Stimulated activated CD4-positive, alpha-beta T cell treated with anti-CD3 and anti-CD28 coated beads, Interleukin-1b, Interleukin-23, amount 100 ng/mL, for 4 hours (primary cell): ENCODE measurements at regions not wholly inside any gene's neighbourhood (a gene's known extent, or its start where the extent isn't known, plus 50 kb on each side); places are given as distances from the start of the nearest gene placed in this dataset.
"Not testable (repeated sequence)": the region's sequence is repeated elsewhere in the genome, so short reads cannot be mapped to it uniquely, and the experiment has no call there.

Source experiments
- DNase-seq, 2 donors: peaks; one replicate each; pipeline ENCODE4 v3.0.0-alpha.2; 2020; ENCODE audit warnings: low read depth in 2 of 2

- no peak for DNase-seq
Measured at GRCh38 chr16:13628156-13628555, 291.8 kb upstream of the ERCC4 start.

- no peak for DNase-seq
Measured at GRCh38 chr16:13629704-13630103, 290.2 kb upstream of the ERCC4 start.

- no peak for DNase-seq
Measured at GRCh38 chr16:13630374-13630773, 289.6 kb upstream of the ERCC4 start.

- no peak for DNase-seq
Measured at GRCh38 chr16:13631213-13631767, 288.7 kb upstream of the ERCC4 start.

- DNase-seq, result no peak
Measured at GRCh38 chr16:13631916-13632315, 288.0 kb upstream of the ERCC4 start.

- not testable (repeated sequence) for DNase-seq
Measured at GRCh38 chr16:13632504-13632903, 287.4 kb upstream of the ERCC4 start.

- DNase-seq, result no peak
Measured at GRCh38 chr16:13633391-13633861, 286.5 kb upstream of the ERCC4 start.

- DNase-seq, result no peak
Measured at GRCh38 chr16:13634253-13634652, 285.7 kb upstream of the ERCC4 start.

GRCh38 chr16:13634959-13635358, 285.0 kb upstream of the ERCC4 start:
- no peak for DNase-seq

GRCh38 chr16:13638218-13638617, 281.7 kb upstream of the ERCC4 start:
- DNase-seq, result no peak

- DNase-seq, result no peak
Measured at GRCh38 chr16:13643412-13643811, 276.5 kb upstream of the ERCC4 start.

GRCh38 chr16:13645601-13646245, 274.2 kb upstream of the ERCC4 start:
- DNase-seq, result no peak

- DNase-seq, result no peak
Measured at GRCh38 chr16:13660807-13661206, 259.1 kb upstream of the ERCC4 start.

GRCh38 chr16:13665876-13666275, 254.1 kb upstream of the ERCC4 start:
- DNase-seq, result no peak

- DNase-seq, result no peak
Measured at GRCh38 chr16:13672196-13672595, 247.8 kb upstream of the ERCC4 start.

GRCh38 chr16:13680021-13680889, 239.7 kb upstream of the ERCC4 start:
- no peak for DNase-seq

- DNase-seq, result no peak
Measured at GRCh38 chr16:13684819-13685563, 235.0 kb upstream of the ERCC4 start.

GRCh38 chr16:13696017-13696416, 223.9 kb upstream of the ERCC4 start:
- DNase-seq, result no peak

- DNase-seq, result no peak
Measured at GRCh38 chr16:13697013-13697412, 222.9 kb upstream of the ERCC4 start.

- no peak for DNase-seq
Measured at GRCh38 chr16:13697568-13697967, 222.4 kb upstream of the ERCC4 start.

GRCh38 chr16:13702614-13703013, 217.3 kb upstream of the ERCC4 start:
- no peak for DNase-seq
